ENCODE measurements at regions not wholly inside any gene's neighbourhood (a gene's known extent, or its start where the extent isn't known, plus 50 kb on each side); places are given as distances from the start of the nearest gene placed in this dataset.
"Not testable (repeated sequence)": the region's sequence is repeated elsewhere in the genome, so short reads cannot be mapped to it uniquely, and the experiment has no call there.

DNA sequence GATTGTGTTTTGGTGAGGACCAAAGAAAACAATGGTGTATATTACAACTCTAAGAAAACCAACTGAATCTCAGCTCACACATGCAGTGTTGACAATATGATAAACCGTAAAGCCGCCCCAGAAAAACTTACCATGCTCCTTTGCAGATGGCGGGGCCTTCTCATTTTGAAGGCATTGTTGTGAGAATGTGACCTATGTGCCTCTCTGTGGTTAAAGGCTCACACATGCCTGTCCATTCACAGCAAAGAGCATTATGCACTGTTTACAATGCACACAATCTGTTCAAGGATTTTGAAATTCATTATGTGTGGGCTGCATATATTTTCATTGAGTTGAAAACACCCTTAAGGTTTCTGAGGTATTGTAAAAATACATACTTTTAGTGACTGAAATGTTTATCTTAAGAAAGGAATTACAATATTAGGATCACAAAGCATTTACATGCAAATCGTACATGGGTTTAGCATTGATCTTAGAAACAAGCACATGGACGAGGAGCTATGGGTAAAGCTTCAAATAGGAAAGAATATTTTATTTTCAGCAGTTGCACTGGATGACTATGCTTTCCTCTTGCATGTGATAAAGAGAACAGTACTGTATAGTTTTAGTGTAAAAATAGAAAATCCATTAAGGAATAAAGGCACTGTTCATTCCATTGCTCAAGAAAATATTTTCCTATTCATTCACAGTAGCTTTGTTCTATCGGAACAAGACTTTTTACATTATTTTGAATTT is 334.3 kb downstream of the ARL4A start:
- intact Hi-C loops (cut with DNase I), result no loop called here
- H3K4me3 ChIP-seq (ENCODE audit: low read length in 2 of 2), result no peak overlapping the region
- WGBS, 2 donors, result 78% methylated on average over 6 of the region's 6 CpGs
- H3K36me3 ChIP-seq (ENCODE audit: control insufficient read depth in 1 of 2, insufficient read depth in 2 of 2, low read length in 1 of 2), result no peaks in the 10 kb centered on the region
- no peak for DNase-seq
- no peak overlapping the region for H3K27ac ChIP-seq (ENCODE audit: low read depth in 1 of 2, low read length in 2 of 2)
- no peaks in the 10 kb centered on the region for H3K4me1 ChIP-seq (ENCODE audit: control insufficient read depth in 1 of 2, insufficient read depth in 2 of 2, low read length in 2 of 2)
- H3K9me3 ChIP-seq (ENCODE audit: control insufficient read depth, low read length), result no peaks in the 10 kb centered on the region
- no peak for ATAC-seq (ENCODE audit: low FRiP score)
- peaks cover 0 to 1% of the 10 kb centered on the region in 2 donors for H3K27me3 ChIP-seq (ENCODE audit: control insufficient read depth in 1 of 2, insufficient read depth in 2 of 2, low read length in 1 of 2)

DNA sequence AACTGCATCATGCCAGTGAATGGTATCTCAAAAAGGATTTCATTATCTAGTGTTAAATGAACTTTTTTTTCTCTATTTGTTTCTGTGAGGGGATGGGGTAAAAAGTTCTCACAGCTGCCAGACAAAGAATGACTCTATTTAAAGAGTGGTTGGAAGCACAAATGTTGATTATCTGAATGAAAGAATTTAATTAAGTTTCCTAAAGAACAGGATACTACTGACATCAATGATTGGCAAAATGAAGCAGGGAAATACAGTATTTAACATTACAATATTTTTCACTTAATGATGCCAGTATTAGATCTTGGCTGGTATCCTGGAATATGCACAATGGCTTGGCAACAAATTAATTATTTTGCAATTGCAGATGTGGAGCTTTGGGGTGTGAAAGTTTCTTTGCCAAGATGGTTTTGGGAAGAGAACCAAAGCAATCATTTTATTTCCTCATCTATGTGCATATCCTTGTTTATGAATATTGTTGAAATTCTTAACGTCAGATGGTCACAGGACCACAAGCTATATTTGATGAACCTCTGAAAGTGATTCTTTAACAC is 336.8 kb downstream of the ARL4A start:
- Histone ChIP-seq H3K4me1 (ENCODE audit: control insufficient read depth in 1 of 2, insufficient read depth in 2 of 2, low read length in 2 of 2) (no peaks in the 10 kb centered on the region), H3K9me3 (ENCODE audit: control insufficient read depth, low read length) (no peaks in the 10 kb centered on the region), H3K27ac (ENCODE audit: low read depth in 1 of 2, low read length in 2 of 2) (no peak overlapping the region), H3K27me3 (ENCODE audit: control insufficient read depth in 1 of 2, insufficient read depth in 2 of 2, low read length in 1 of 2) (no peaks in the 10 kb centered on the region), H3K36me3 (ENCODE audit: control insufficient read depth in 1 of 2, insufficient read depth in 2 of 2, low read length in 1 of 2) (no peaks in the 10 kb centered on the region), H3K4me3 (ENCODE audit: low read length in 2 of 2) (no peak overlapping the region)
- DNase-seq, result no peak
- 3 to 11% methylated on average over 1 of the region's 1 CpG for WGBS, 2 donors
- intact Hi-C loops (cut with DNase I), result no loop called here
- ATAC-seq (ENCODE audit: low FRiP score), result no peak

GRCh38 chr7:13025043-13025442 is 337.6 kb downstream of the ARL4A start:
- intact Hi-C loops (cut with DNase I); H3K9me3 ChIP-seq (ENCODE audit: control insufficient read depth, low read length); H3K27ac ChIP-seq (ENCODE audit: low read depth in 1 of 2, low read length in 2 of 2); H3K27me3 ChIP-seq (ENCODE audit: control insufficient read depth in 1 of 2, insufficient read depth in 2 of 2, low read length in 1 of 2); H3K4me1 ChIP-seq (ENCODE audit: control insufficient read depth in 1 of 2, insufficient read depth in 2 of 2, low read length in 2 of 2); ATAC-seq (ENCODE audit: low FRiP score); DNase-seq; H3K36me3 ChIP-seq (ENCODE audit: control insufficient read depth in 1 of 2, insufficient read depth in 2 of 2, low read length in 1 of 2); H3K4me3 ChIP-seq (ENCODE audit: low read length in 2 of 2): not testable (repeated sequence)
- 91 to 93% methylated on average over 3 of the region's 3 CpGs for WGBS, 2 donors

- Histone ChIP-seq H3K4me1 (ENCODE audit: control insufficient read depth in 1 of 2, insufficient read depth in 2 of 2, low read length in 2 of 2) (no peaks in the 10 kb centered on the region), H3K27ac (ENCODE audit: low read depth in 1 of 2, low read length in 2 of 2) (no peak overlapping the region), H3K9me3 (ENCODE audit: control insufficient read depth, low read length) (no peaks in the 10 kb centered on the region), H3K27me3 (ENCODE audit: control insufficient read depth in 1 of 2, insufficient read depth in 2 of 2, low read length in 1 of 2) (no peaks in the 10 kb centered on the region), H3K4me3 (ENCODE audit: low read length in 2 of 2) (no peak overlapping the region), H3K36me3 (ENCODE audit: control insufficient read depth in 1 of 2, insufficient read depth in 2 of 2, low read length in 1 of 2) (no peaks in the 10 kb centered on the region)
- intact Hi-C loops (cut with DNase I), result no loop called here
- 80 to 83% methylated on average over 2 of the region's 2 CpGs for WGBS, 2 donors
- ATAC-seq (ENCODE audit: low FRiP score), result no peak
- DNase-seq, result no peak
Measured at GRCh38 chr7:13027321-13027720, 339.9 kb downstream of the ARL4A start.

GRCh38 chr7:13028036-13028824 is 340.8 kb downstream of the ARL4A start:
- ATAC-seq (ENCODE audit: low FRiP score) (no peak), DNase-seq (no peak)
- Histone ChIP-seq H3K4me1 (ENCODE audit: control insufficient read depth in 1 of 2, insufficient read depth in 2 of 2, low read length in 2 of 2) (no peaks in the 10 kb centered on the region), H3K27me3 (ENCODE audit: control insufficient read depth in 1 of 2, insufficient read depth in 2 of 2, low read length in 1 of 2) (no peaks in the 10 kb centered on the region), H3K9me3 (ENCODE audit: control insufficient read depth, low read length) (no peaks in the 10 kb centered on the region), H3K4me3 (ENCODE audit: low read length in 2 of 2) (no peak overlapping the region), H3K36me3 (ENCODE audit: control insufficient read depth in 1 of 2, insufficient read depth in 2 of 2, low read length in 1 of 2) (no peaks in the 10 kb centered on the region), H3K27ac (ENCODE audit: low read depth in 1 of 2, low read length in 2 of 2) (no peak overlapping the region)
- 29 to 34% methylated on average over 4 of the region's 4 CpGs for WGBS, 2 donors
- intact Hi-C loops (cut with DNase I), result no loop called here

GRCh38 chr7:13028825-13029099 is 341.3 kb downstream of the ARL4A start:
- Histone ChIP-seq H3K27ac (ENCODE audit: low read depth in 1 of 2, low read length in 2 of 2) (no peak overlapping the region), H3K27me3 (ENCODE audit: control insufficient read depth in 1 of 2, insufficient read depth in 2 of 2, low read length in 1 of 2) (no peaks in the 10 kb centered on the region), H3K4me3 (ENCODE audit: low read length in 2 of 2) (no peak overlapping the region), H3K9me3 (ENCODE audit: control insufficient read depth, low read length) (no peaks in the 10 kb centered on the region), H3K36me3 (ENCODE audit: control insufficient read depth in 1 of 2, insufficient read depth in 2 of 2, low read length in 1 of 2) (no peaks in the 10 kb centered on the region), H3K4me1 (ENCODE audit: control insufficient read depth in 1 of 2, insufficient read depth in 2 of 2, low read length in 2 of 2) (no peaks in the 10 kb centered on the region)
- intact Hi-C loops (cut with DNase I), result no loop called here
- DNase-seq, result no peak
- no peak for ATAC-seq (ENCODE audit: low FRiP score)
- whole genome bisulfite sequencing, 2 donors, result 29 to 47% methylated on average over 2 of the region's 2 CpGs

GRCh38 chr7:13031468-13031867 is 344.0 kb downstream of the ARL4A start:
- H3K4me1 ChIP-seq (ENCODE audit: control insufficient read depth in 1 of 2, insufficient read depth in 2 of 2, low read length in 2 of 2), result no peaks in the 10 kb centered on the region
- H3K4me3 ChIP-seq (ENCODE audit: low read length in 2 of 2), result no peak overlapping the region
- no peaks in the 10 kb centered on the region for H3K36me3 ChIP-seq (ENCODE audit: control insufficient read depth in 1 of 2, insufficient read depth in 2 of 2, low read length in 1 of 2)
- H3K27me3 ChIP-seq (ENCODE audit: control insufficient read depth in 1 of 2, insufficient read depth in 2 of 2, low read length in 1 of 2), result no peaks in the 10 kb centered on the region
- H3K27ac ChIP-seq (ENCODE audit: low read depth in 1 of 2, low read length in 2 of 2), result no peak overlapping the region
- ATAC-seq (ENCODE audit: low FRiP score) (no peak), DNase-seq (no peak)
- H3K9me3 ChIP-seq (ENCODE audit: control insufficient read depth, low read length), result peaks cover 4% of the 10 kb centered on the region
- intact Hi-C loops (cut with DNase I), result no loop called here
- WGBS, 2 donors, result 90 to 92% methylated on average over 3 of the region's 3 CpGs

GRCh38 chr7:13032084-13032483 is 344.7 kb downstream of the ARL4A start:
- ATAC-seq (ENCODE audit: low FRiP score), result no peak
- 95 to 99% methylated on average over 2 of the region's 2 CpGs for WGBS, 2 donors
- no peak for DNase-seq
- H3K36me3 ChIP-seq (ENCODE audit: control insufficient read depth in 1 of 2, insufficient read depth in 2 of 2, low read length in 1 of 2), result no peaks in the 10 kb centered on the region
- peaks cover 4% of the 10 kb centered on the region for H3K9me3 ChIP-seq (ENCODE audit: control insufficient read depth, low read length)
- intact Hi-C loops (cut with DNase I), result no loop called here
- no peaks in the 10 kb centered on the region for H3K4me1 ChIP-seq (ENCODE audit: control insufficient read depth in 1 of 2, insufficient read depth in 2 of 2, low read length in 2 of 2)
- no peaks in the 10 kb centered on the region for H3K27me3 ChIP-seq (ENCODE audit: control insufficient read depth in 1 of 2, insufficient read depth in 2 of 2, low read length in 1 of 2)
- no peak overlapping the region for H3K27ac ChIP-seq (ENCODE audit: low read depth in 1 of 2, low read length in 2 of 2)
- no peak overlapping the region for H3K4me3 ChIP-seq (ENCODE audit: low read length in 2 of 2)

- Histone ChIP-seq H3K27ac (ENCODE audit: low read depth in 1 of 2, low read length in 2 of 2) (no peak overlapping the region), H3K4me3 (ENCODE audit: low read length in 2 of 2) (no peak overlapping the region), H3K36me3 (ENCODE audit: control insufficient read depth in 1 of 2, insufficient read depth in 2 of 2, low read length in 1 of 2) (no peaks in the 10 kb centered on the region), H3K4me1 (ENCODE audit: control insufficient read depth in 1 of 2, insufficient read depth in 2 of 2, low read length in 2 of 2) (no peaks in the 10 kb centered on the region), H3K27me3 (ENCODE audit: control insufficient read depth in 1 of 2, insufficient read depth in 2 of 2, low read length in 1 of 2) (no peaks in the 10 kb centered on the region), H3K9me3 (ENCODE audit: control insufficient read depth, low read length) (peaks cover 4% of the 10 kb centered on the region)
- no peak for DNase-seq
- intact Hi-C loops (cut with DNase I), result no loop called here
- ATAC-seq (ENCODE audit: low FRiP score), result no peak
- 47 to 50% methylated on average over 2 of the region's 2 CpGs for WGBS, 2 donors
Measured at GRCh38 chr7:13032576-13032975, 345.1 kb downstream of the ARL4A start.
